Hepatocyte (in vitro differentiated cells): ENCODE measurements at regions not wholly inside any gene's neighbourhood (a gene's known extent, or its start where the extent isn't known, plus 50 kb on each side); places are given as distances from the start of the nearest gene placed in this dataset.

ENCODE experiments used
- DNase-seq: peaks from one replicate; pipeline ENCODE4 v3.0.0-alpha.2; 2016; ENCODE audit warnings: low spot score
- H2AFZ ChIP-seq: fragments of 200-600 bp; sonication (generic); 2 replicates; pipeline ENCODE4 v1.6.0; 2016; ENCODE audit warnings: antibody characterized with exemption, mild to moderate bottlenecking
- H3K27ac ChIP-seq: fragments of 200-600 bp; sonication (generic); 2 replicates; pipeline ENCODE4 v1.5.1; 2016; ENCODE audit warnings: mild to moderate bottlenecking
- H3K27me3 ChIP-seq: fragments of 200-600 bp; sonication (generic); 2 replicates; pipeline ENCODE4 v1.6.1; 2016
- H3K36me3 ChIP-seq: fragments of 200-600 bp; sonication (generic); replicated peaks from 2 replicates; pipeline ENCODE4 v1.5.1; 2016; ENCODE audit warnings: low read depth; ENCODE audit not compliant: insufficient read depth
- H3K4me1 ChIP-seq: fragments of 200-600 bp; sonication (generic); 2 replicates; pipeline ENCODE4 v1.5.1; 2016; ENCODE audit warnings: mild to moderate bottlenecking, moderate library complexity; ENCODE audit not compliant: insufficient read depth
- H3K4me2 ChIP-seq: fragments of 200-600 bp; sonication (generic); 2 replicates; pipeline ENCODE4 v1.6.0; 2016
- H3K4me3 ChIP-seq: fragments of 200-600 bp; sonication (generic); 2 replicates; pipeline ENCODE4 v1.5.1; 2016; ENCODE audit warnings: mild to moderate bottlenecking
- H3K79me2 ChIP-seq: fragments of 200-600 bp; sonication (generic); 2 replicates; pipeline ENCODE4 v1.6.0; 2017; ENCODE audit warnings: mild to moderate bottlenecking
- H3K9me2 ChIP-seq: fragments of 200-600 bp; sonication (generic); replicated peaks from 2 replicates; pipeline ENCODE4 v1.6.0; 2017; ENCODE audit warnings: mild to moderate bottlenecking; ENCODE audit not compliant: insufficient read depth
- H3K9me3 ChIP-seq: fragments of 200-600 bp; sonication (generic); 2 replicates; pipeline ENCODE4 v1.5.1; 2016; ENCODE audit warnings: low read depth, mild to moderate bottlenecking
- H4K20me1 ChIP-seq: fragments of 200-600 bp; sonication (generic); 2 replicates; pipeline ENCODE4 v1.6.0; 2016; ENCODE audit warnings: mild to moderate bottlenecking; ENCODE audit not compliant: insufficient read depth, poor library complexity, severe bottlenecking
- EZH2 ChIP-seq: fragments of 200-600 bp; sonication (generic); IDR thresholded peaks from 2 replicates; pipeline ENCODE4 v1.6.1; 2016; ENCODE audit warnings: antibody characterized with exemption, mild to moderate bottlenecking, borderline replicate concordance
- EZH2phosphoT487 ChIP-seq: fragments of 200-600 bp; sonication (generic); IDR thresholded peaks from one replicate; pipeline ENCODE4 v1.6.1; 2018; ENCODE audit warnings: antibody characterized with exemption, mild to moderate bottlenecking, low read depth, moderate library complexity; ENCODE audit not compliant: unreplicated experiment, severe bottlenecking
- WGBS: methylation state at CpG from one replicate; pipeline ENCODE4 v1.1.6; 2016; ENCODE audit warnings: low lambda C conversion rate; ENCODE audit errors: missing lambda C conversion rate; 5-methylcytosine and 5-hydroxymethylcytosine counted together
- TF ChIP-seq, protein P1 (sequence below): fragments of 200-600 bp; sonication (generic); IDR thresholded peaks from 2 replicates; pipeline ENCODE4 v1.5.1; 2016; ENCODE audit warnings: antibody characterized with exemption, mild to moderate bottlenecking; ENCODE audit not compliant: poor library complexity

DNA sequence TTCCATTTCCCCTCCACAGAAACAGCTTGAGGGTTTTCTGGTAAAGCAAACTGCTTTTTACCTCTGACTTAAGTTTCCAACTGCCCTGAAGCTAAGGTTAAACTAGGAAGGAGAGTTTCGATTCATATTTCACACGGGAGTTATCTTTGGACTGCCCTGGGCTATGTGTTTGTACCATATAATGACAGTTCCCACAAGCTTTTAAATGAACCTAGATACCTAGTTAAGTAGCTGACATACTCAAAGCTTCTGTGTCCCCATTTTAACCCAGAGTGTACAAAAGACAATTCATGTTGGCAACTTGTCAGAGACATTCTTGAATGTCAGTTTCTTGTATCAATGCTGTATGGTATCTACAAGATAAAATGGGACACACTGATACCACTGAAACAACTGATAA is 1296.6 kb upstream of the IGFBP7 start:
- Histone ChIP-seq H3K27ac (no peak overlapping the region), H3K36me3 (no peaks in the 10 kb centered on the region), H3K4me1 (no peaks in the 10 kb centered on the region), H3K27me3 (no peaks in the 10 kb centered on the region), H3K4me3 (no peak overlapping the region), H3K9me3 (no peaks in the 10 kb centered on the region), H3K9me2 (no peaks in the 10 kb centered on the region), H3K79me2 (no peaks in the 10 kb centered on the region), H4K20me1 (no peaks in the 10 kb centered on the region), H3K4me2 (no peak overlapping the region), H2AFZ (no peak overlapping the region)
- no peak for DNase-seq
- 68% methylated on average over 2 of the region's 2 CpGs for WGBS
- TF ChIP-seq EZH2, result no peak
- no peak for TF ChIP-seq EZH2phosphoT487
- TF ChIP-seq, protein P1, sequence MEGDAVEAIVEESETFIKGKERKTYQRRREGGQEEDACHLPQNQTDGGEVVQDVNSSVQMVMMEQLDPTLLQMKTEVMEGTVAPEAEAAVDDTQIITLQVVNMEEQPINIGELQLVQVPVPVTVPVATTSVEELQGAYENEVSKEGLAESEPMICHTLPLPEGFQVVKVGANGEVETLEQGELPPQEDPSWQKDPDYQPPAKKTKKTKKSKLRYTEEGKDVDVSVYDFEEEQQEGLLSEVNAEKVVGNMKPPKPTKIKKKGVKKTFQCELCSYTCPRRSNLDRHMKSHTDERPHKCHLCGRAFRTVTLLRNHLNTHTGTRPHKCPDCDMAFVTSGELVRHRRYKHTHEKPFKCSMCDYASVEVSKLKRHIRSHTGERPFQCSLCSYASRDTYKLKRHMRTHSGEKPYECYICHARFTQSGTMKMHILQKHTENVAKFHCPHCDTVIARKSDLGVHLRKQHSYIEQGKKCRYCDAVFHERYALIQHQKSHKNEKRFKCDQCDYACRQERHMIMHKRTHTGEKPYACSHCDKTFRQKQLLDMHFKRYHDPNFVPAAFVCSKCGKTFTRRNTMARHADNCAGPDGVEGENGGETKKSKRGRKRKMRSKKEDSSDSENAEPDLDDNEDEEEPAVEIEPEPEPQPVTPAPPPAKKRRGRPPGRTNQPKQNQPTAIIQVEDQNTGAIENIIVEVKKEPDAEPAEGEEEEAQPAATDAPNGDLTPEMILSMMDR, result no peak

DNA sequence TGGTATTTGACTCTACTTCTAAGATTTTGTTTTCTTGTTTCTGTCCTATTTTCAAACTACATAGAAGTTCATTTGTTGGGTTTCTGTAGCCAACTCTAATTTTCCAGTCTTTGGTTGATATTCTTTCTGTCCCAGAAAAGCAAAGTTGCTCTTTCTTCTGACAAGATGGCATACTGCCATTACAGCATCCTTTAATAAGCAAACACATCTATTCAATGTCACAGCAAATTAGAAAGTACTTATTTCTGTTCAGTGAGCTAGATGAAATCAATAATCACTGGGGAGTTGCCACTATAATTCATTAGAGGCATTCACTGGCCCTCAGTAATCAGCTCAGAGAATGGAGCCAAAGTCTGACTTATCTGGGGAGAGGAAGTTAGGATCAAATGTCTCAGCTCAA is 1258.0 kb upstream of the IGFBP7 start:
- H3K4me1 ChIP-seq, result no peaks in the 10 kb centered on the region
- TF ChIP-seq EZH2, result no peak
- TF ChIP-seq, protein P1, result no peak
- no peak for TF ChIP-seq EZH2phosphoT487
- H3K27ac ChIP-seq, result no peak overlapping the region
- no peak overlapping the region for H3K4me2 ChIP-seq
- no peaks in the 10 kb centered on the region for H3K79me2 ChIP-seq
- H2AFZ ChIP-seq, result no peak overlapping the region
- H3K9me2 ChIP-seq, result no peaks in the 10 kb centered on the region
- DNase-seq, result no peak
- H3K9me3 ChIP-seq, result no peaks in the 10 kb centered on the region
- no peaks in the 10 kb centered on the region for H3K36me3 ChIP-seq
- no peak overlapping the region for H3K4me3 ChIP-seq
- H4K20me1 ChIP-seq, result no peaks in the 10 kb centered on the region
- H3K27me3 ChIP-seq, result no peaks in the 10 kb centered on the region

DNA sequence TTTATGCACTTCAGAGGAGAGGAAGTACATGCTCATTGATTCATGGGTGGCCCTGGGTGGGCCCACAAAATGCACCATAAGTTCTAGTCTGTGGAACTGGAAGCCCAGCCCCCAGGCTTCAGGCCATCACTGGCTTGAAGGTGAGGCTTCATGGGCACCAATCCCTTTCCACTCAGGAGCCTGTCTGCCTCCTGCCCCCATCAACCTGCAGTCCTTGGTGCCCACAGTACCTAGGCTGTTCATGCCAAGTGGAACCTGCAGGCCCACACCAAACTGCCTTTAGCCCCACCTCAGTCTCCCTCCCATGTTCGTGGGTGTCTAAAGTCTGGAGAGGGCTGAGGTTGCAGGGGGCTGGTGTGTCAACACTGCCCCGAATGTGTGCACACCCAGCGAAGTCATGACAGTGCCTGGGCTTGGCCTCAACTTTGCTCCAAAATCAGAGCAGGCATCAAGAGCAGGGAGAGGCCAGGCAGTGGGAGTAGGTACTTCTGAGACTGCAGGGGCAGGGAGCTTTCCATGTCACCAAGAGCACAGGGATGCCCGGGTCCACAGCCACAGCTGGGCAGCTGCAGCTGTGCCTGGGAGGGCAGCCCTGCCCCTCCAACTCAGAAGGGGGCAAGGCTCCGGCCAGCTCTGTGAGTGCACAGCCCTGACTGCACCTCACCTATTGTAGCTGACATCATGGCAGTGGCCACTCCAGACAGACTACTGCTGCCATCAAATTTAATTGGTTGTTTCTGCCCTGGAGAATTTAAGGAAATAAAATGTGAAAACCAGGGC is 1250.4 kb upstream of the IGFBP7 start:
- Histone ChIP-seq H3K36me3 (no peaks in the 10 kb centered on the region), H3K27ac (no peak overlapping the region), H3K4me1 (no peaks in the 10 kb centered on the region), H3K9me3 (no peaks in the 10 kb centered on the region), H3K79me2 (no peaks in the 10 kb centered on the region), H4K20me1 (no peaks in the 10 kb centered on the region), H2AFZ (no peak overlapping the region), H3K9me2 (no peaks in the 10 kb centered on the region), H3K27me3 (no peaks in the 10 kb centered on the region), H3K4me2 (no peak overlapping the region), H3K4me3 (no peak overlapping the region)
- DNase-seq, result no peak
- TF ChIP-seq EZH2phosphoT487 (no peak), EZH2 (no peak)
- TF ChIP-seq, protein P1, result no peak
- WGBS, result 91% methylated on average over 5 of the region's 5 CpGs
